HEK293 (cell line): ENCODE measurements at regions not wholly inside any gene's neighbourhood (a gene's known extent, or its start where the extent isn't known, plus 50 kb on each side); places are given as distances from the start of the nearest gene placed in this dataset.
"Not testable (repeated sequence)": the region's sequence is repeated elsewhere in the genome, so short reads cannot be mapped to it uniquely, and the experiment has no call there.

ENCODE experiments used
- CTCF ChIP-seq: fragments of 450-650 bp; formaldehyde crosslinking; IDR thresholded peaks from 2 replicates; pipeline ENCODE4 v1.5.1; 2016; ENCODE audit warnings: missing biosample characterization, missing genetic modification characterization
- KLF16 ChIP-seq: fragments of 450-650 bp; formaldehyde crosslinking; IDR thresholded peaks from 2 replicates; pipeline ENCODE4 v1.5.1; 2017; ENCODE audit warnings: missing biosample characterization, missing genetic modification characterization
- PRDM1 ChIP-seq: fragments of 450-650 bp; formaldehyde crosslinking; IDR thresholded peaks from 2 replicates; pipeline ENCODE4; 2016; ENCODE audit warnings: missing biosample characterization, missing genetic modification characterization
- SP2 ChIP-seq: fragments of 450-650 bp; formaldehyde crosslinking; IDR thresholded peaks from 2 replicates; pipeline ENCODE4 v1.5.1; 2016; ENCODE audit warnings: missing biosample characterization, missing genetic modification characterization
- WT1 ChIP-seq: fragments of 450-650 bp; formaldehyde crosslinking; IDR thresholded peaks from 2 replicates; pipeline ENCODE4 v1.5.1; 2016; ENCODE audit warnings: missing biosample characterization, missing genetic modification characterization
- ZNF140 ChIP-seq: fragments of 450-650 bp; formaldehyde crosslinking; IDR thresholded peaks from 2 replicates; pipeline ENCODE4 v1.5.1; 2016; ENCODE audit warnings: missing biosample characterization, missing genetic modification characterization
- ZNF175 ChIP-seq: fragments of 450-650 bp; formaldehyde crosslinking; IDR thresholded peaks from 2 replicates; pipeline ENCODE4 v1.5.1; 2016; ENCODE audit warnings: missing biosample characterization, missing genetic modification characterization
- ZNF239 ChIP-seq: fragments of 450-650 bp; formaldehyde crosslinking; IDR thresholded peaks from 2 replicates; pipeline ENCODE4 v1.5.1; 2016; ENCODE audit warnings: missing biosample characterization, missing genetic modification characterization
- ZNF280D ChIP-seq: fragments of 450-650 bp; formaldehyde crosslinking; IDR thresholded peaks from 2 replicates; pipeline ENCODE4 v1.5.1; 2016; ENCODE audit warnings: missing biosample characterization, missing genetic modification characterization
- ZNF350 ChIP-seq: fragments of 450-650 bp; formaldehyde crosslinking; IDR thresholded peaks from 2 replicates; pipeline ENCODE4 v1.5.0; 2017; ENCODE audit warnings: missing biosample characterization, mild to moderate bottlenecking, missing genetic modification characterization
- ZNF518A ChIP-seq: fragments of 450-650 bp; formaldehyde crosslinking; conservative IDR thresholded peaks from 2 replicates; pipeline ENCODE4 v1.5.1; 2016; ENCODE audit warnings: low read depth, missing biosample characterization, missing genetic modification characterization
- ZNF777 ChIP-seq: fragments of 450-650 bp; formaldehyde crosslinking; IDR thresholded peaks from 2 replicates; pipeline ENCODE4 v1.5.1; 2017; ENCODE audit warnings: missing biosample characterization, missing genetic modification characterization, borderline replicate concordance

GRCh38 chr3:132978946-132979345 lies 59.2 kb upstream of the TMEM108 start:
- not testable (repeated sequence) for TF ChIP-seq CTCF (tag by site-specific recombination); ZNF140 (tag by site-specific recombination); ZNF239; ZNF518A; PRDM1; ZNF777 (tag by site-specific recombination); ZNF175 (tag by site-specific recombination); ZNF280D (tag by site-specific recombination); ZNF350; KLF16 (tag by site-specific recombination); SP2 (tag by site-specific recombination); WT1 (tag by site-specific recombination)
